ENCODE measurements at regions not wholly inside any gene's neighbourhood (a gene's known extent, or its start where the extent isn't known, plus 50 kb on each side); places are given as distances from the start of the nearest gene placed in this dataset.
"Not testable (repeated sequence)": the region's sequence is repeated elsewhere in the genome, so short reads cannot be mapped to it uniquely, and the experiment has no call there.

GRCh38 chr2:90093571-90094270 is 1402.2 kb downstream of the RPIA start:
- H3K4me3 ChIP-seq (ENCODE audit: low read length in 2 of 2); H3K4ac ChIP-seq (ENCODE audit: low read length); H2BK12ac ChIP-seq (ENCODE audit: low read length); H2AFZ ChIP-seq (ENCODE audit: low read length); H4K91ac ChIP-seq (ENCODE audit: low read depth, low read length, poor library complexity); H3K14ac ChIP-seq (ENCODE audit: low read length); H3K18ac ChIP-seq (ENCODE audit: low read length); H3K4me2 ChIP-seq (ENCODE audit: insufficient read depth, low read length, poor library complexity, severe bottlenecking); DNase-seq (ENCODE audit: low spot score); H3K36me3 ChIP-seq (replicated peaks in 1 of 2; ENCODE audit: control insufficient read depth in 2 of 2, insufficient read depth in 2 of 2, low read length in 2 of 2); H3K9me3 ChIP-seq (replicated peaks in 1 of 2; ENCODE audit: control insufficient read depth in 2 of 2, insufficient read depth in 1 of 2, low read depth in 1 of 2, low read length in 2 of 2); H2BK120ac ChIP-seq (ENCODE audit: low read depth, low read length); H2AK5ac ChIP-seq (ENCODE audit: low read depth, low read length); H3K79me1 ChIP-seq (ENCODE audit: low read depth, low read length); H2BK15ac ChIP-seq (ENCODE audit: low read length); H4K8ac ChIP-seq (ENCODE audit: low read depth, low read length); H3K27ac ChIP-seq (replicated peaks; ENCODE audit: low read length); H2BK5ac ChIP-seq (ENCODE audit: low read length); H3K27me3 ChIP-seq (ENCODE audit: control insufficient read depth in 3 of 3, insufficient read depth in 3 of 3, low read depth in 1 of 3, low read length in 3 of 3); H3K4me1 ChIP-seq (ENCODE audit: control insufficient read depth in 2 of 2, insufficient read depth in 1 of 2, low read depth in 1 of 2, low read length in 2 of 2); H3K9ac ChIP-seq (ENCODE audit: low read depth, low read length, poor library complexity); H3K23ac ChIP-seq (ENCODE audit: low read depth, low read length, poor library complexity): not testable (repeated sequence)
- WGBS, 2 donors (ENCODE audit: extremely low coverage in 2 of 2, insufficient read length in 2 of 2, insufficient replicate concordance in 1 of 2), result no CpG with 5 or more reads among the region's 4 CpGs

- not testable (repeated sequence) for H2AFZ ChIP-seq (ENCODE audit: low read length); H3K23ac ChIP-seq (ENCODE audit: low read depth, low read length, poor library complexity); H3K14ac ChIP-seq (ENCODE audit: low read length); H3K9ac ChIP-seq (ENCODE audit: low read depth, low read length, poor library complexity); H2AK5ac ChIP-seq (ENCODE audit: low read depth, low read length); H3K4ac ChIP-seq (ENCODE audit: low read length); H3K27ac ChIP-seq (replicated peaks; ENCODE audit: low read length); H3K4me2 ChIP-seq (ENCODE audit: insufficient read depth, low read length, poor library complexity, severe bottlenecking); H3K79me1 ChIP-seq (ENCODE audit: low read depth, low read length); H3K18ac ChIP-seq (ENCODE audit: low read length); H3K27me3 ChIP-seq (ENCODE audit: control insufficient read depth in 3 of 3, insufficient read depth in 3 of 3, low read depth in 1 of 3, low read length in 3 of 3); H4K8ac ChIP-seq (ENCODE audit: low read depth, low read length); H2BK120ac ChIP-seq (ENCODE audit: low read depth, low read length); H3K4me3 ChIP-seq (ENCODE audit: low read length in 2 of 2); H2BK15ac ChIP-seq (ENCODE audit: low read length); H3K36me3 ChIP-seq (replicated peaks in 1 of 2; ENCODE audit: control insufficient read depth in 2 of 2, insufficient read depth in 2 of 2, low read length in 2 of 2); H3K4me1 ChIP-seq (ENCODE audit: control insufficient read depth in 2 of 2, insufficient read depth in 1 of 2, low read depth in 1 of 2, low read length in 2 of 2); H2BK12ac ChIP-seq (ENCODE audit: low read length); H3K9me3 ChIP-seq (replicated peaks in 1 of 2; ENCODE audit: control insufficient read depth in 2 of 2, insufficient read depth in 1 of 2, low read depth in 1 of 2, low read length in 2 of 2); H4K91ac ChIP-seq (ENCODE audit: low read depth, low read length, poor library complexity); DNase-seq (ENCODE audit: low spot score); H2BK5ac ChIP-seq (ENCODE audit: low read length)
- WGBS, 2 donors (ENCODE audit: extremely low coverage in 2 of 2, insufficient read length in 2 of 2, insufficient replicate concordance in 1 of 2), result no CpG with 5 or more reads among the region's 4 CpGs
Measured at GRCh38 chr2:90097617-90098016, 1406.1 kb downstream of the RPIA start.

GRCh38 chr2:90105142-90105541 is 1413.7 kb downstream of the RPIA start:
- H2AFZ ChIP-seq (ENCODE audit: low read length); H2AK5ac ChIP-seq (ENCODE audit: low read depth, low read length); H3K14ac ChIP-seq (ENCODE audit: low read length); H3K18ac ChIP-seq (ENCODE audit: low read length); H3K27me3 ChIP-seq (ENCODE audit: control insufficient read depth in 3 of 3, insufficient read depth in 3 of 3, low read depth in 1 of 3, low read length in 3 of 3); H4K91ac ChIP-seq (ENCODE audit: low read depth, low read length, poor library complexity); H3K9me3 ChIP-seq (replicated peaks in 1 of 2; ENCODE audit: control insufficient read depth in 2 of 2, insufficient read depth in 1 of 2, low read depth in 1 of 2, low read length in 2 of 2); H3K4ac ChIP-seq (ENCODE audit: low read length); H2BK15ac ChIP-seq (ENCODE audit: low read length); H2BK120ac ChIP-seq (ENCODE audit: low read depth, low read length); H3K4me1 ChIP-seq (ENCODE audit: control insufficient read depth in 2 of 2, insufficient read depth in 1 of 2, low read depth in 1 of 2, low read length in 2 of 2); H4K8ac ChIP-seq (ENCODE audit: low read depth, low read length); H3K36me3 ChIP-seq (replicated peaks in 1 of 2; ENCODE audit: control insufficient read depth in 2 of 2, insufficient read depth in 2 of 2, low read length in 2 of 2); H3K27ac ChIP-seq (replicated peaks; ENCODE audit: low read length); H2BK12ac ChIP-seq (ENCODE audit: low read length); H3K23ac ChIP-seq (ENCODE audit: low read depth, low read length, poor library complexity); H3K4me2 ChIP-seq (ENCODE audit: insufficient read depth, low read length, poor library complexity, severe bottlenecking); H3K4me3 ChIP-seq (ENCODE audit: low read length in 2 of 2); H3K9ac ChIP-seq (ENCODE audit: low read depth, low read length, poor library complexity); H2BK5ac ChIP-seq (ENCODE audit: low read length); H3K79me1 ChIP-seq (ENCODE audit: low read depth, low read length): not testable (repeated sequence)
- peak; percentile 6 for DNase-seq (ENCODE audit: low spot score)
- WGBS, 2 donors (ENCODE audit: extremely low coverage in 2 of 2, insufficient read length in 2 of 2, insufficient replicate concordance in 1 of 2), result no CpG with 5 or more reads among the region's 4 CpGs

GRCh38 chr2:90123409-90123808 is 1431.9 kb downstream of the RPIA start:
- H3K4ac ChIP-seq (ENCODE audit: low read length); H4K8ac ChIP-seq (ENCODE audit: low read depth, low read length); H3K9ac ChIP-seq (ENCODE audit: low read depth, low read length, poor library complexity); H3K18ac ChIP-seq (ENCODE audit: low read length); H3K79me1 ChIP-seq (ENCODE audit: low read depth, low read length); H3K9me3 ChIP-seq (replicated peaks in 1 of 2; ENCODE audit: control insufficient read depth in 2 of 2, insufficient read depth in 1 of 2, low read depth in 1 of 2, low read length in 2 of 2); H3K27ac ChIP-seq (replicated peaks; ENCODE audit: low read length); H3K14ac ChIP-seq (ENCODE audit: low read length); H2BK15ac ChIP-seq (ENCODE audit: low read length); H3K4me1 ChIP-seq (ENCODE audit: control insufficient read depth in 2 of 2, insufficient read depth in 1 of 2, low read depth in 1 of 2, low read length in 2 of 2); H3K4me3 ChIP-seq (ENCODE audit: low read length in 2 of 2); H2BK120ac ChIP-seq (ENCODE audit: low read depth, low read length); H3K4me2 ChIP-seq (ENCODE audit: insufficient read depth, low read length, poor library complexity, severe bottlenecking); DNase-seq (ENCODE audit: low spot score); H2AFZ ChIP-seq (ENCODE audit: low read length); H2AK5ac ChIP-seq (ENCODE audit: low read depth, low read length); H3K36me3 ChIP-seq (replicated peaks in 1 of 2; ENCODE audit: control insufficient read depth in 2 of 2, insufficient read depth in 2 of 2, low read length in 2 of 2); H3K23ac ChIP-seq (ENCODE audit: low read depth, low read length, poor library complexity); H4K91ac ChIP-seq (ENCODE audit: low read depth, low read length, poor library complexity); H2BK12ac ChIP-seq (ENCODE audit: low read length); H2BK5ac ChIP-seq (ENCODE audit: low read length); H3K27me3 ChIP-seq (ENCODE audit: control insufficient read depth in 3 of 3, insufficient read depth in 3 of 3, low read depth in 1 of 3, low read length in 3 of 3): not testable (repeated sequence)
- no CpG with 5 or more reads among the region's 4 CpGs for WGBS, 2 donors (ENCODE audit: extremely low coverage in 2 of 2, insufficient read length in 2 of 2, insufficient replicate concordance in 1 of 2)
